DND-41 (cell line): ENCODE measurements at regions not wholly inside any gene's neighbourhood (a gene's known extent, or its start where the extent isn't known, plus 50 kb on each side); places are given as distances from the start of the nearest gene placed in this dataset.

Experiments
- ATAC-seq: fragments of 200-7000 bp; cut with Tn5 transposase; 3 replicates; pipeline ENCODE4 v1.9.1; 2021; ENCODE audit warnings: low read depth; ENCODE audit not compliant: insufficient read depth
- DNase-seq: peaks from one replicate; pipeline ENCODE4 v3.0.0-alpha.2; 2020
- H2AFZ ChIP-seq: 2 replicates; pipeline ENCODE4 v1.6.0; 2012; ENCODE audit warnings: low read depth, low read length
- H3K27ac ChIP-seq: 2 replicates; pipeline ENCODE4 v1.5.1; 2012; ENCODE audit warnings: low read length, inconsistent platforms
- H3K27me3 ChIP-seq: fragments of 200-600 bp; sonication (generic); 2 replicates; pipeline ENCODE4 v1.6.0; 2012; ENCODE audit warnings: low read length, mild to moderate bottlenecking, inconsistent platforms; ENCODE audit not compliant: insufficient read depth, poor library complexity
- H3K36me3 ChIP-seq: 2 replicates; pipeline ENCODE4 v1.5.1; 2012; ENCODE audit warnings: low read length, inconsistent platforms; ENCODE audit not compliant: insufficient read depth
- H3K4me1 ChIP-seq: 2 replicates; pipeline ENCODE4 v1.5.1; 2012; ENCODE audit warnings: mild to moderate bottlenecking, low read length; ENCODE audit not compliant: insufficient read depth
- H3K4me2 ChIP-seq: 2 replicates; pipeline ENCODE4 v1.6.0; 2012; ENCODE audit warnings: mild to moderate bottlenecking, moderate library complexity, low read length, inconsistent platforms; ENCODE audit not compliant: insufficient read depth
- H3K4me3 ChIP-seq, 2 experiments: fragments of 200-600 bp in 1 of 2; shearing (Covaris generic) in 1 of 2; 2 replicates each; pipeline ENCODE4 v1.5.1; 2012 to 2016; ENCODE audit warnings: inconsistent platforms in 2 of 2, low read length in 2 of 2, mild to moderate bottlenecking in 2 of 2, low read depth in 1 of 2, moderate library complexity in 1 of 2
- H3K79me2 ChIP-seq: 2 replicates; pipeline ENCODE4 v1.6.0; 2012; ENCODE audit warnings: low read length, inconsistent platforms; ENCODE audit not compliant: insufficient read depth
- H3K9ac ChIP-seq: 2 replicates; pipeline ENCODE4 v1.6.0; 2012; ENCODE audit warnings: low read depth, mild to moderate bottlenecking, inconsistent platforms, low read length, moderate library complexity
- H3K9me3 ChIP-seq: 2 replicates; pipeline ENCODE4 v1.5.1; 2012; ENCODE audit warnings: low read length, moderate library complexity, mild to moderate bottlenecking, inconsistent platforms; ENCODE audit not compliant: insufficient read depth, severe bottlenecking
- H4K20me1 ChIP-seq: 2 replicates; pipeline ENCODE4 v1.6.0; 2012; ENCODE audit warnings: low read length; ENCODE audit not compliant: insufficient read depth
- CTCF ChIP-seq: IDR thresholded peaks from 2 replicates; pipeline ENCODE4 v1.5.1; 2012; ENCODE audit warnings: borderline replicate concordance, low read length, moderate library complexity, mild to moderate bottlenecking; ENCODE audit not compliant: poor library complexity, severe bottlenecking; ENCODE audit errors: extremely low read depth
- EZH2 ChIP-seq: IDR thresholded peaks from 3 replicates; pipeline ENCODE4 v1.6.1; 2012; ENCODE audit warnings: borderline replicate concordance, low read depth, mild to moderate bottlenecking, moderate library complexity, low read length, inconsistent platforms; ENCODE audit not compliant: severe bottlenecking

GRCh38 chr2:163157411-163157810, 318.8 kb upstream of the KCNH7 start:
- Histone ChIP-seq H3K36me3 (no peaks in the 10 kb centered on the region), H3K4me1 (no peaks in the 10 kb centered on the region), H3K27me3 (no peaks in the 10 kb centered on the region), H4K20me1 (no peaks in the 10 kb centered on the region; the same call in 1 of the 2 replicates), H3K9me3 (no peaks in the 10 kb centered on the region), H3K27ac (no peak overlapping the region), H3K4me3 (no peak overlapping the region), H2AFZ (no peak overlapping the region), H3K79me2 (no peaks in the 10 kb centered on the region), H3K4me2 (no peak overlapping the region), H3K9ac (no peak overlapping the region)
- TF ChIP-seq CTCF: no peak
- TF ChIP-seq EZH2: no peak
- no peak for ATAC-seq
- DNase-seq: no peak

- TF ChIP-seq EZH2: no peak
- TF ChIP-seq CTCF: no peak
- Histone ChIP-seq H3K4me1 (no peaks in the 10 kb centered on the region), H3K27me3 (no peaks in the 10 kb centered on the region), H3K9ac (no peak overlapping the region), H3K4me2 (no peak overlapping the region), H3K36me3 (no peaks in the 10 kb centered on the region), H3K4me3 (no peak overlapping the region), H2AFZ (no peak overlapping the region), H4K20me1 (no peaks in the 10 kb centered on the region; the same call in 1 of the 2 replicates), H3K9me3 (no peaks in the 10 kb centered on the region), H3K79me2 (no peaks in the 10 kb centered on the region), H3K27ac (no peak overlapping the region)
- ATAC-seq (no peak), DNase-seq (no peak)
These were observed 317.4 kb upstream of the KCNH7 start for GRCh38 chr2:163155925-163156324.

- no peaks in the 10 kb centered on the region for H3K36me3 ChIP-seq
- H3K27ac ChIP-seq: no peak overlapping the region
- ATAC-seq (peak; percentile 71), DNase-seq (no peak)
- H4K20me1 ChIP-seq: no peaks in the 10 kb centered on the region; the same call in 1 of the 2 replicates
- H2AFZ ChIP-seq: no peak overlapping the region
- no peaks in the 10 kb centered on the region for H3K27me3 ChIP-seq
- TF ChIP-seq EZH2 (no peak), CTCF (peak; percentile 63)
- H3K9me3 ChIP-seq: no peaks in the 10 kb centered on the region
- no peak overlapping the region for H3K4me3 ChIP-seq
- H3K9ac ChIP-seq: no peak overlapping the region
- H3K79me2 ChIP-seq: no peaks in the 10 kb centered on the region
- H3K4me1 ChIP-seq: no peaks in the 10 kb centered on the region
- H3K4me2 ChIP-seq: no peak overlapping the region
These were observed 316.8 kb upstream of the KCNH7 start for GRCh38 chr2:163155279-163155883.

GRCh38 chr2:163142618-163143017, 304.1 kb upstream of the KCNH7 start:
- Histone ChIP-seq H3K4me1 (no peaks in the 10 kb centered on the region), H3K4me2 (no peak overlapping the region), H3K79me2 (no peaks in the 10 kb centered on the region), H2AFZ (no peak overlapping the region), H3K9ac (no peak overlapping the region), H3K27me3 (no peaks in the 10 kb centered on the region), H3K27ac (no peak overlapping the region), H3K4me3 (no peak overlapping the region), H4K20me1 (no peaks in the 10 kb centered on the region), H3K36me3 (no peaks in the 10 kb centered on the region), H3K9me3 (no peaks in the 10 kb centered on the region)
- no peak for ATAC-seq
- TF ChIP-seq EZH2 (no peak), CTCF (no peak)
- DNase-seq: no peak
